Caco-2 (cell line): ENCODE measurements at regions not wholly inside any gene's neighbourhood (a gene's known extent, or its start where the extent isn't known, plus 50 kb on each side); places are given as distances from the start of the nearest gene placed in this dataset.

Source experiments
- BruUV-seq: library from RNA; stranded (reverse); fragments of 400-500 nt; replicated peaks from 2 replicates; lab custom pipeline; 2021; lab: Mats Ljungman, UMichigan
- CTCF ChIA-PET: fragments of 300-600 bp; sonication (Branson Sonifier 250); formaldehyde crosslinking; loops from one replicate; lab custom pipeline; 2022; ENCODE audit warnings: antibody characterized with exemption; lab: Charles Lee
- POLR2A ChIA-PET: fragments of 300-600 bp; sonication (Branson Sonifier 250); formaldehyde crosslinking; loops from one replicate; lab custom pipeline; 2022; ENCODE audit warnings: antibody characterized with exemption; lab: Charles Lee
- DNase-seq, 2 experiments: peaks; one replicate each; pipeline versions ENCODE4 v3.0.0 to v3.0.0-alpha.2; 2020 to 2022
- H3K27me3 ChIP-seq: replicated peaks from 2 replicates; pipeline ENCODE4 v1.6.0; 2011; ENCODE audit warnings: low read length; ENCODE audit not compliant: control insufficient read depth, insufficient read depth
- H3K36me3 ChIP-seq: 2 replicates; pipeline ENCODE4 v1.5.1; 2011; ENCODE audit warnings: low read length; ENCODE audit not compliant: control insufficient read depth, insufficient read depth
- H3K4me1 ChIP-seq: fragments of 250-450 bp; sonication (Bioruptor Pico); 2 replicates; pipeline ENCODE4 v1.5.1; 2020; ENCODE audit warnings: mild to moderate bottlenecking
- H3K4me3 ChIP-seq: 2 replicates; pipeline ENCODE4 v1.5.1; 2011; ENCODE audit warnings: low read depth, mild to moderate bottlenecking, control low read depth, low read length
- H3K9me3 ChIP-seq: fragments of 250-450 bp; sonication (Bioruptor Pico); 2 replicates; pipeline ENCODE4 v1.5.1; 2020; ENCODE audit warnings: mild to moderate bottlenecking, moderate library complexity
- H3K27ac Mint-ChIP-seq: one replicate; pipeline ENCODE4 v1.8.0; 2022; ENCODE audit warnings: mixed read lengths; ENCODE audit not compliant: unreplicated experiment
- H3K27me3 Mint-ChIP-seq: one replicate; pipeline ENCODE4 v1.8.0; 2022; ENCODE audit warnings: mixed read lengths; ENCODE audit not compliant: insufficient read depth, unreplicated experiment
- H3K36me3 Mint-ChIP-seq: one replicate; pipeline ENCODE4 v1.8.0; 2022; ENCODE audit warnings: mild to moderate bottlenecking, mixed read lengths; ENCODE audit not compliant: insufficient read depth, unreplicated experiment
- H3K4me1 Mint-ChIP-seq: one replicate; pipeline ENCODE4 v1.8.0; 2022; ENCODE audit warnings: low read depth, mixed read lengths; ENCODE audit not compliant: unreplicated experiment
- H3K4me3 Mint-ChIP-seq: one replicate; pipeline ENCODE4 v1.8.0; 2022; ENCODE audit warnings: mild to moderate bottlenecking, moderate library complexity, mixed read lengths; ENCODE audit not compliant: unreplicated experiment
- H3K9me3 Mint-ChIP-seq: one replicate; pipeline ENCODE4 v1.8.0; 2022; ENCODE audit warnings: mixed read lengths; ENCODE audit not compliant: unreplicated experiment
- CTCF ChIP-seq, 2 experiments: fragments of 200-600 bp in 1 of 2; IDR thresholded peaks; 1 replicate in 1 of 2; 2 replicates in 1 of 2; pipeline versions ENCODE4 v1.5.1 to v1.8.0; 2011 to 2022; ENCODE audit warnings: antibody characterized with exemption in 1 of 2, control low read depth in 1 of 2, inconsistent platforms in 1 of 2, low read depth in 1 of 2, low read length in 1 of 2, mild to moderate bottlenecking in 1 of 2, moderate library complexity in 1 of 2; ENCODE audit not compliant: insufficient read depth in 1 of 2, severe bottlenecking in 1 of 2, unreplicated experiment in 1 of 2
- intact Hi-C: fragments of 100-400 bp; cut with micrococcal nuclease; formaldehyde crosslinking; loops from one replicate; pipeline ENCODE4 v1.10.0; 2022; ENCODE audit not compliant: unreplicated experiment

GRCh38 chr13:54592201-54592600, 1563.6 kb downstream of the OLFM4 start:
- no peaks in the 10 kb centered on the region for H3K9me3 ChIP-seq
- ChIA-PET CTCF (no interaction called here), POLR2A (no interaction called here)
- DNase-seq = no peak
- no peak for TF ChIP-seq CTCF (IDR thresholded peaks at IDR 0.05; ENCODE audit: insufficient read depth in 1 of 2, low read depth in 1 of 2, low read length in 1 of 2, severe bottlenecking in 1 of 2, unreplicated experiment in 1 of 2)
- no peak overlapping the region for H3K4me3 ChIP-seq
- BruUV-seq = no TSS peak
- Mint-ChIP-seq H3K4me3 (no peak overlapping the region), H3K4me1 (no peaks in the 10 kb centered on the region), H3K27ac (no peak overlapping the region), H3K9me3 (peaks cover 8% of the 10 kb centered on the region), H3K36me3 (peaks cover 11% of the 10 kb centered on the region), H3K27me3 (no peaks in the 10 kb centered on the region)
- intact Hi-C loops = no loop called here
- no peaks in the 10 kb centered on the region for H3K4me1 ChIP-seq
- H3K36me3 ChIP-seq = no peaks in the 10 kb centered on the region
- no peaks in the 10 kb centered on the region for H3K27me3 ChIP-seq

- no peaks in the 10 kb centered on the region for H3K9me3 ChIP-seq
- DNase-seq = no peak
- H3K9me3 Mint-ChIP-seq = peaks cover 8% of the 10 kb centered on the region
- H3K4me1 Mint-ChIP-seq = no peaks in the 10 kb centered on the region
- no peaks in the 10 kb centered on the region for H3K27me3 Mint-ChIP-seq
- ChIA-PET CTCF (no interaction called here), POLR2A (no interaction called here)
- no peak overlapping the region for H3K4me3 Mint-ChIP-seq
- no TSS peak for BruUV-seq
- H3K36me3 Mint-ChIP-seq = peaks cover 11% of the 10 kb centered on the region
- H3K27me3 ChIP-seq = no peaks in the 10 kb centered on the region
- TF ChIP-seq CTCF (IDR thresholded peaks at IDR 0.05; ENCODE audit: insufficient read depth in 1 of 2, low read depth in 1 of 2, low read length in 1 of 2, severe bottlenecking in 1 of 2, unreplicated experiment in 1 of 2) = no peak
- H3K4me3 ChIP-seq = no peak overlapping the region
- no peaks in the 10 kb centered on the region for H3K36me3 ChIP-seq
- no peak overlapping the region for H3K27ac Mint-ChIP-seq
- no peaks in the 10 kb centered on the region for H3K4me1 ChIP-seq
- intact Hi-C loops = no loop called here
These were observed 1564.9 kb downstream of the OLFM4 start for GRCh38 chr13:54593504-54593903.

- no peak for TF ChIP-seq CTCF (IDR thresholded peaks at IDR 0.05; ENCODE audit: insufficient read depth in 1 of 2, low read depth in 1 of 2, low read length in 1 of 2, severe bottlenecking in 1 of 2, unreplicated experiment in 1 of 2)
- H3K4me3 ChIP-seq = no peak overlapping the region
- no peak for DNase-seq
- Mint-ChIP-seq H3K27me3 (no peaks in the 10 kb centered on the region), H3K36me3 (peaks cover 11% of the 10 kb centered on the region), H3K4me1 (no peaks in the 10 kb centered on the region), H3K4me3 (no peak overlapping the region), H3K9me3 (peaks cover 19% of the 10 kb centered on the region), H3K27ac (no peak overlapping the region)
- H3K36me3 ChIP-seq = no peaks in the 10 kb centered on the region
- BruUV-seq = no TSS peak
- no peaks in the 10 kb centered on the region for H3K4me1 ChIP-seq
- H3K27me3 ChIP-seq = no peaks in the 10 kb centered on the region
- ChIA-PET CTCF (no interaction called here), POLR2A (no interaction called here)
- intact Hi-C loops = no loop called here
- no peaks in the 10 kb centered on the region for H3K9me3 ChIP-seq
These were observed 1569.0 kb downstream of the OLFM4 start for GRCh38 chr13:54597540-54598088.
